Karpas-422 (cell line): ENCODE measurements at regions not wholly inside any gene's neighbourhood (a gene's known extent, or its start where the extent isn't known, plus 50 kb on each side); places are given as distances from the start of the nearest gene placed in this dataset.
"Not testable (repeated sequence)": the region's sequence is repeated elsewhere in the genome, so short reads cannot be mapped to it uniquely, and the experiment has no call there.

Source experiments
- DNase-seq: peaks from one replicate; pipeline ENCODE4 v3.0.0-alpha.2; 2015
- H2AFZ ChIP-seq: fragments of 200-600 bp; sonication (generic); 2 replicates; pipeline ENCODE4 v1.6.1; 2014; ENCODE audit warnings: antibody characterized with exemption, low read length, mixed read lengths
- H3K27ac ChIP-seq: fragments of 200-600 bp; sonication (generic); 2 replicates; pipeline ENCODE4 v1.5.1; 2014; ENCODE audit warnings: mild to moderate bottlenecking, low read length, moderate library complexity
- H3K27me3 ChIP-seq: fragments of 200-600 bp; sonication (generic); 2 replicates; pipeline ENCODE4 v1.6.1; 2014; ENCODE audit warnings: low read length, mixed read lengths
- H3K36me3 ChIP-seq: fragments of 200-600 bp; sonication (generic); 2 replicates; pipeline ENCODE4 v1.6.1; 2014; ENCODE audit warnings: low read length, mixed read lengths; ENCODE audit not compliant: insufficient read depth
- H3K4me1 ChIP-seq: fragments of 200-600 bp; sonication (generic); 2 replicates; pipeline ENCODE4 v1.6.1; 2014; ENCODE audit warnings: mild to moderate bottlenecking, low read length, mixed read lengths
- H3K4me2 ChIP-seq: fragments of 200-600 bp; sonication (generic); 2 replicates; pipeline ENCODE4 v1.6.1; 2014; ENCODE audit warnings: low read length, low read depth, mild to moderate bottlenecking; ENCODE audit not compliant: poor library complexity, severe bottlenecking
- H3K4me3 ChIP-seq: fragments of 200-600 bp; sonication (generic); 2 replicates; pipeline ENCODE4 v1.5.1; 2014; ENCODE audit warnings: mild to moderate bottlenecking, antibody characterized with exemption, low read length, mixed read lengths
- H3K79me2 ChIP-seq: fragments of 200-600 bp; sonication (generic); 2 replicates; pipeline ENCODE4 v1.6.1; 2014; ENCODE audit warnings: mild to moderate bottlenecking, low read length, mixed read lengths
- H3K9ac ChIP-seq: fragments of 200-600 bp; sonication (generic); 2 replicates; pipeline ENCODE4 v1.6.0; 2014; ENCODE audit warnings: low read length
- H3K9me2 ChIP-seq: fragments of 200-600 bp; sonication (generic), shearing (Covaris generic); replicated peaks from 2 replicates; pipeline ENCODE4 v1.6.0; 2014; ENCODE audit warnings: mild to moderate bottlenecking, low read length, moderate library complexity; ENCODE audit not compliant: insufficient read depth
- H3K9me3 ChIP-seq: fragments of 300-700, 200-600 bp; sonication (generic); 2 replicates; pipeline ENCODE4 v1.6.1; 2014; ENCODE audit warnings: low read length, mixed read lengths
- H4K20me1 ChIP-seq: fragments of 200-600 bp; sonication (generic); 2 replicates; pipeline ENCODE4 v1.6.1; 2014; ENCODE audit warnings: mild to moderate bottlenecking, antibody characterized with exemption, low read length, low read depth; ENCODE audit not compliant: insufficient read depth

- not testable (repeated sequence) for H2AFZ ChIP-seq, H3K9me2 ChIP-seq, H3K4me1 ChIP-seq, H3K4me2 ChIP-seq, H4K20me1 ChIP-seq, H3K4me3 ChIP-seq, H3K79me2 ChIP-seq, H3K27ac ChIP-seq, DNase-seq, H3K9ac ChIP-seq, H3K36me3 ChIP-seq, H3K27me3 ChIP-seq
- H3K9me3 ChIP-seq = peaks cover 45% of the 10 kb centered on the region
Observed at GRCh38 chr4:33953848-33954247, 2290.5 kb downstream of the ARAP2 start.

- H3K79me2 ChIP-seq = no peaks in the 10 kb centered on the region
Observed at GRCh38 chr4:33954759-33955158, 2289.6 kb downstream of the ARAP2 start.

GRCh38 chr4:33959519-33959918, 2284.8 kb downstream of the ARAP2 start:
- no peaks in the 10 kb centered on the region for H3K27me3 ChIP-seq
- no peaks in the 10 kb centered on the region for H3K79me2 ChIP-seq
- H3K36me3 ChIP-seq = no peaks in the 10 kb centered on the region
- H3K9me3 ChIP-seq = peaks cover 36% of the 10 kb centered on the region
- H2AFZ ChIP-seq = no peak overlapping the region
- H3K9me2 ChIP-seq = no peaks in the 10 kb centered on the region
- no peaks in the 10 kb centered on the region for H3K4me1 ChIP-seq
- H3K4me3 ChIP-seq = no peak overlapping the region
- no peaks in the 10 kb centered on the region for H4K20me1 ChIP-seq
- no peak for DNase-seq
- H3K9ac ChIP-seq = no peak overlapping the region
- H3K4me2 ChIP-seq = no peak overlapping the region
- H3K27ac ChIP-seq = no peak overlapping the region

More at GRCh38 chr4:33954759-33955158, 2289.6 kb downstream of the ARAP2 start:
- H3K27ac ChIP-seq = no peak overlapping the region
- no peak for DNase-seq
- H3K9me2 ChIP-seq = no peaks in the 10 kb centered on the region
- H3K36me3 ChIP-seq = no peaks in the 10 kb centered on the region
- H3K4me1 ChIP-seq = no peaks in the 10 kb centered on the region
- H2AFZ ChIP-seq = no peak overlapping the region
- H4K20me1 ChIP-seq = no peaks in the 10 kb centered on the region
- H3K9ac ChIP-seq = no peak overlapping the region
- peaks cover 48% of the 10 kb centered on the region for H3K9me3 ChIP-seq
- H3K4me3 ChIP-seq = no peak overlapping the region
- H3K4me2 ChIP-seq = no peak overlapping the region
- H3K27me3 ChIP-seq = no peaks in the 10 kb centered on the region

GRCh38 chr4:33961761-33962160, 2282.6 kb downstream of the ARAP2 start:
- no peak for DNase-seq
- H3K9ac ChIP-seq = no peak overlapping the region
- no peak overlapping the region for H2AFZ ChIP-seq
- no peak overlapping the region for H3K4me3 ChIP-seq
- H3K4me2 ChIP-seq = no peak overlapping the region
- H3K27me3 ChIP-seq = no peaks in the 10 kb centered on the region
- H3K27ac ChIP-seq = no peak overlapping the region
- H3K36me3 ChIP-seq = no peaks in the 10 kb centered on the region
- H4K20me1 ChIP-seq = no peaks in the 10 kb centered on the region
- no peaks in the 10 kb centered on the region for H3K9me2 ChIP-seq
- no peaks in the 10 kb centered on the region for H3K79me2 ChIP-seq
- H3K4me1 ChIP-seq = no peaks in the 10 kb centered on the region
- H3K9me3 ChIP-seq = peaks cover 37% of the 10 kb centered on the region

DNA sequence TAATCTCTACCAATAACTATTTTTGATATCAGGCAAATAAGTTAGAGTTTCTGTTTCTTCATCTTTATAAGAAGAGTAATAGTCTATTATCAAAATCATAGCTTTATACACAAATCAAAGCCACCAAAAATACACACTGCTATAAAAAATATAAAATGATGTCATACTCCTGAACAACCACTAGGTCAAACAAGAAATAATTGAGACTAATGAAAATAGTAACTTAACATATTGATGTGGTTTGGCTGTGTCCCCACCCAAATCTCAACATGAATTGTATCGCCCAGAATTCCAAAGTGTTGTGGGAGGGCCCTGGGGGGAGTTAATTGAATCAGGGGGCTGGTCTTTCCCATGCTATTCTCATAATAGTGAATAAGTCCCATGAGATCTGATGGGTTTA, 2277.5 kb downstream of the ARAP2 start:
- no peak overlapping the region for H3K4me3 ChIP-seq
- no peak overlapping the region for H3K9ac ChIP-seq
- peaks cover 24% of the 10 kb centered on the region for H3K9me3 ChIP-seq
- no peaks in the 10 kb centered on the region for H4K20me1 ChIP-seq
- no peaks in the 10 kb centered on the region for H3K4me1 ChIP-seq
- DNase-seq = no peak
- no peak overlapping the region for H3K4me2 ChIP-seq
- no peaks in the 10 kb centered on the region for H3K9me2 ChIP-seq
- H3K27me3 ChIP-seq = no peaks in the 10 kb centered on the region
- no peaks in the 10 kb centered on the region for H3K36me3 ChIP-seq
- no peaks in the 10 kb centered on the region for H3K79me2 ChIP-seq
- no peak overlapping the region for H2AFZ ChIP-seq
- H3K27ac ChIP-seq = no peak overlapping the region

- Histone ChIP-seq H4K20me1 (no peaks in the 10 kb centered on the region), H3K79me2 (no peaks in the 10 kb centered on the region), H3K4me2 (no peak overlapping the region), H3K9ac (no peak overlapping the region), H3K4me1 (no peaks in the 10 kb centered on the region), H2AFZ (no peak overlapping the region), H3K27me3 (no peaks in the 10 kb centered on the region), H3K9me3 (peaks cover 31% of the 10 kb centered on the region), H3K4me3 (no peak overlapping the region), H3K9me2 (no peaks in the 10 kb centered on the region), H3K36me3 (no peaks in the 10 kb centered on the region), H3K27ac (no peak overlapping the region)
- no peak for DNase-seq
Observed at GRCh38 chr4:33974270-33974669, 2270.0 kb downstream of the ARAP2 start.

DNA sequence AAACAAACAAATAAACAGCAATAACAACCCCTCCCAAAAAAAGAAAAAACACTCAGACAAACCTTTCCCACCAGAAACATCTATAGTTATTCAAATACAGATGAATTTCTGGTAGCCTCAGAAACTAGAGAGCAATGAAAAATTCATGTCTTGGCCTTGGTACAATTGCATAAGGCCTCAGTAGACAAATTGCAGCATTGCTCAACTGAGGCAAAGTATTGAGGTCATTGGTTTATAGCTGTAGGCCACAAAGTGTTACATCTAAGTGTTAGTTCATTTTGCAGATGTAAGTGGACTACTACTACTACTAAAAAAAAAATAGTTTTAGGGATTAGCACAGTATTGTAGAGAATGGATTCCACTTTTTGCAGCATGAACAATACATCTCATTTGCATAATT, 2268.3 kb downstream of the ARAP2 start:
- Histone ChIP-seq H3K4me1 (no peaks in the 10 kb centered on the region), H3K4me3 (no peak overlapping the region), H3K36me3 (no peaks in the 10 kb centered on the region), H3K4me2 (no peak overlapping the region), H2AFZ (no peak overlapping the region), H3K9me3 (peaks cover 29% of the 10 kb centered on the region), H3K27me3 (no peaks in the 10 kb centered on the region), H3K9ac (no peak overlapping the region), H3K9me2 (no peaks in the 10 kb centered on the region), H4K20me1 (no peaks in the 10 kb centered on the region), H3K27ac (no peak overlapping the region), H3K79me2 (no peaks in the 10 kb centered on the region)
- no peak for DNase-seq

GRCh38 chr4:33979781-33980180, 2264.5 kb downstream of the ARAP2 start:
- H3K9ac ChIP-seq, H3K9me2 ChIP-seq, H3K27me3 ChIP-seq, H3K79me2 ChIP-seq, H3K27ac ChIP-seq, H3K36me3 ChIP-seq, DNase-seq, H3K4me2 ChIP-seq, H3K4me1 ChIP-seq, H4K20me1 ChIP-seq, H2AFZ ChIP-seq, H3K4me3 ChIP-seq: not testable (repeated sequence)
- peaks cover 19% of the 10 kb centered on the region for H3K9me3 ChIP-seq

DNA sequence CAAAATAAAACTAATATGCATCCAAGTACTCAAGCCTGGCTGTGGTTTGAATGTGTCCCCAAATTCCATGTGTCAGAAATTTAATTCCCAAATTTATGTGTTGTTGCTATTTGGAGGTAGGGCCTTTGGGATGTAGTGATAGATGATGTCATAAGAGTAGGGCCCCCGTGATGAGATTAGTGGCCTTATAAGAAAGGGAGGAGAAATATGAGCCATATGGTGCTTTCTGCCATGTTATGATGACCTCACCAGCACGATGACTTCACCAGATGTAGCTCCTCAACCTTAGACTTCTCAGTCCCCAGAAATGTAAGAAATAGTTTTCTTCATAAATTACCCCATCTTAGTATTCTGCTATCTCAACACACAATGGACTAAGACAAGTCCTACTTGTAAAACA, 2264.0 kb downstream of the ARAP2 start:
- Histone ChIP-seq H3K27me3 (no peaks in the 10 kb centered on the region), H3K4me3 (no peak overlapping the region), H3K27ac (no peak overlapping the region), H3K9ac (no peak overlapping the region), H3K4me1 (no peaks in the 10 kb centered on the region), H3K4me2 (no peak overlapping the region), H3K9me3 (peaks cover 23% of the 10 kb centered on the region), H3K9me2 (no peaks in the 10 kb centered on the region), H2AFZ (peak overlapping the region; percentile 14; the same call in 1 of the 2 replicates), H4K20me1 (no peaks in the 10 kb centered on the region), H3K79me2 (no peaks in the 10 kb centered on the region), H3K36me3 (no peaks in the 10 kb centered on the region)
- no peak for DNase-seq
